HG03139 (cell line): ENCODE measurements at regions not wholly inside any gene's neighbourhood (a gene's known extent, or its start where the extent isn't known, plus 50 kb on each side); places are given as distances from the start of the nearest gene placed in this dataset.
"Not testable (repeated sequence)": the region's sequence is repeated elsewhere in the genome, so short reads cannot be mapped to it uniquely, and the experiment has no call there.

Experiments
- ATAC-seq: cut with Tn5 transposase; IDR thresholded peaks from one replicate; pipeline ENCODE4 v1.9.1; 2021; ENCODE audit not compliant: unreplicated experiment

- ATAC-seq: peak; percentile 96
These were observed 202.8 kb downstream of the KDM5D start for GRCh38 chrY:19541475-19542306.

DNA sequence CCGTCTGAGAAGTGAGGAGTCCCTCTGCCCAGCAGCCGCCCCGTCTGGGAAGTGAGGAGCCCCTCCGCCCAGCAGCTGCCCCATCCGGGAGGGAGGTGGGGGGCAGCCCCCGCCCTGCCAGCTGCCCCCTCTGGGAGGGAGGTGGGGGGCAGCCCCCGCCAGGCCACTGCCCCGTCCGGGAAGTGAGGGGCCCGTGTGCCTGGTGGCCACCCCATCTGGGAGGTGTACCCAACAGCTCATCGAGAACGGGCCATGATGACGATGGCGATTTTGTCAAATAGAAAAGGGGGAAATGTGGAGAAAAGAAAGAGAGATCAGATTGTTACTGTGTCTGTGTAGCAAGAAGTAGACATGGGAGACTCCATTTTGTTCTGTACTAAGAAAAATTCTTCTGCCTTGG, 208.8 kb downstream of the KDM5D start:
- ATAC-seq: not testable (repeated sequence)

- ATAC-seq: no peak
These were observed 222.6 kb downstream of the KDM5D start for GRCh38 chrY:19521976-19522375.

GRCh38 chrY:19503092-19503449, 241.5 kb downstream of the KDM5D start:
- ATAC-seq: no peak

GRCh38 chrY:19502169-19503091, 242.1 kb downstream of the KDM5D start:
- no peak for ATAC-seq

GRCh38 chrY:19498556-19498955, 246.0 kb downstream of the KDM5D start:
- no peak for ATAC-seq

DNA sequence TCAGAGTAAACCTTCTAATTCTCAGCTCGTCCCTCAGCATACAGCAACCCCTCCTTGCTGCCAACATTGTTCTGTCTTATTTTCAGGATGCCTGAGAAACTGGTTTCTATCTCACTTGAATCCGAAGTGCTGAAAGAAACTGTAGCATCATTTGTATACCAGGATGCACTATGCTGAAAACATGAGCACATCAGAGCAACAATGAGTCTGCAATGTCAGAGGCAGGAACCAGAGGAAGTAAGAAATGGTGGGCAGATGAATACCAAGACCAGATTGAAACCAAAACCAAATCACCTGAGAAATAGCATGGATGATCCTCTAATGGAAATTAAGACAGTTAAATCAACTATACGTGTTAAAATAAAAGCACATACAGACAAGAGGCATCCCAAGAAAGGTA, 257.0 kb downstream of the KDM5D start:
- ATAC-seq: no peak

DNA sequence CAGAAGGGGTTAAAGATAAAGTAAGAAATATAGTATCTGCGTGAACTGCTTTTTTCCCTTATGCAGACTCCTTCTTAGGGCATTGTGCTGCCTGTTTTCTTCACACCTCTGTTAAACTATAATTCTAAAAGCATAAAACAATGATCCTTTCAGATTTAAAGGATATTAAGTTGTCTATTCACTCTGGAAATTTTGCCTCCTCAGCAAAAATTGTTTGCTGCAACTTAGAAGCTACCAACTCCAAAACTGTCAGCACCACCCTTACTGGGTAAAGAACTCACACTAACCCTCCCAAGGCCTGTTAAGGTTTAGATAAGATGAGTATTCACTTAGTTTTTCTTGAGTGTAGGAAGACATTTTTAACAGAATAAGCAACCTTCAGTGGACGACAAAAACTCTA, 259.5 kb downstream of the KDM5D start:
- ATAC-seq: no peak

GRCh38 chrY:19479141-19479540, 265.4 kb downstream of the KDM5D start:
- ATAC-seq: no peak

GRCh38 chrY:19477959-19478358, 266.6 kb downstream of the KDM5D start:
- no peak for ATAC-seq

GRCh38 chrY:19465809-19466208, 278.7 kb downstream of the KDM5D start:
- no peak for ATAC-seq

DNA sequence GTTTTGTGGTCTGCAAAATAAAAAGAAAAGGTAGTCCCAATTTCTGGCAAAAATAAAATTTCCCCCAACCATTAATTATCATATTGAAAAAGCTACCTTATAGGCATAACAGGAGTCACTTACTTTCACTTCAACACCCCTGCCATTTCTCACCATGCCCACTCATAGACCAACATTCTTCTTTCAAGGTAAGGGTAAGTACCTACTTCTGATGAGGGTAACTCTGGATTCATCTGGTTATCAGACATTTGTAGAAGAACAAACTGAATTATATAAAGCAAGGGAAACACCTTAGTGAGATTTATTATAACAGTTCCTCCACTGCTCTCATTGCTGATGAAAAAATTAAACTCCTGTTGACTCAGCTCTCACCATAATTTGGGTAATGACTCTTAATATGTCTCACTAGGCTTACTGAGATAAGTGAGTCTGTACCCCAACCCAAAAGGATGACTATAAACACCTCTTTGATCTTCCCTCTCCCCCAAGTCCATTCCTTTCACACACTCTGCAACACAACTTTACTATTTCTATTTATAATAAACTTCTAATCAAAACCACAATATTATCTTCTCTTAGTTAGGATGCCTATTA, 287.6 kb downstream of the KDM5D start:
- no peak for ATAC-seq

DNA sequence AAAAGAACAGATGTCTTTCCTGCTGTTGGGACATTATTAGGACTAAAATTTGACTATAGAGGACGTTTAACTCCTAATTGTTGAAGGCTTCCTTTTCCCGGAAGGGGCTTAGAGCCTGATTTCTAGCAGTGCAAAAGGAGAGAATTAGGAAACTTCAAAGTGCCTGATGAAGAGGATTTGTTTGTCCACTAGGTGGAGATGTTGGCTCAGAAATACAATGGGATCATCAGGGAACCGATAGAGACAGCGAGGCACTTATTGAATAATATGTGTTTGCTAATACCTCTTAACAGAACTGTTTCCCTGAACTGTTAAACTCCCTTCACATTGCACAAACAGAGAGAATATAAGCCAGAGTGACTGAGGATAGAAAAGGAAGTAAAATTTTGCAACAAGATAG, 311.5 kb downstream of the KDM5D start:
- no peak for ATAC-seq

DNA sequence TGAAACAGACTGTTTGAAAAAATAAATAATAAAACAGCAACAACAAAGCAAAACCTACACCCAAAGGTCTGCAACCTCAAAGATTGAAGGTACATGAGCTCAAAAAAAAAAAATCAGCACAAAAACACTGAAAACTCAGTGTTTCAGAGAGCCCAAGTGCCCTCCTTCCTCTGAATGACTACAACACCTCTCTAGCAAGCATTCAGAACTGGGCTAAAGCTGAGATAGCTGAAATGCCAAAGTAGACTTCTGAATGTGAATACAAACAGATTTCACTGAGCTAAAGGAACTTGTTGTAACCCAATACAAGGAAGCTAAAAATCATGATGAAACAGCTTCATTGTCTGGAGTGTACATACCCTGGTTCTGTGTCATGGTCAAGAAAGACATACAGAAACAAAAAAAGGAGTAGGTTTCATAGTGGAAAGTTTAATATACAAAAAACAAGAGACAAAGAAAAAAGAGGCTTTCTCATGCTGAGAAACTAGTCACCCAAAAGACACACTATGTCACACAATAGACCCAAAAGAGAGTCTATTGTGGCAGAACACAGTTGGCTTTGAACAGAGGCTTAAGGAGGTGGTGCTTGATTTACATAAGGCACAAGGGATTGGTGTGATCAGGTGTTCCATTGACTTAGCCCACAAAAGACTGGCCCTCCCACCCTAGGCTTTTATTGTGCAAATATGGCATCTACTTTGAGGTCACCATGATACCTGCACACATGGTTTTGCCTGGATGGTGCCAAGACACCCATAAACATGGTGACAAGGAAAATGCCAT, 316.6 kb downstream of the KDM5D start:
- ATAC-seq: no peak

DNA sequence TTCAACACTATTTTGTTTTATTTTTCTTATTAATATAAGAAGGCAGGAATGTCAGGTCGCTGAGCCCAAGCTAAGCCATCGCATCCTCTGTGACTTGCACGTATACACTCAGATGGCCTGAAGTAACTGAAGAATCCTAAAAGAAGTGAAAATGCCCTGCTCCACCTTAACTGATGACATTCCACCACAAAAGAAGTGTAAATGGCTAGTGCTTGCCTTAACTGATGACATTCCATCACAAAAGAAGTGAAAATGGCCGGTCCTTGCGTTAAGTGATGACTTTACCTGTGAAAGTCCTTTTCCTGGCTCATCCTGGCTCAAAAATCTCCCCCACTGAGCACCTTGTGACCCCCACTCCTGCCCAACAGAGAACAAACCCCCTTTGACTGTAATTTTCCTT, 317.3 kb downstream of the KDM5D start:
- ATAC-seq: not testable (repeated sequence)

DNA sequence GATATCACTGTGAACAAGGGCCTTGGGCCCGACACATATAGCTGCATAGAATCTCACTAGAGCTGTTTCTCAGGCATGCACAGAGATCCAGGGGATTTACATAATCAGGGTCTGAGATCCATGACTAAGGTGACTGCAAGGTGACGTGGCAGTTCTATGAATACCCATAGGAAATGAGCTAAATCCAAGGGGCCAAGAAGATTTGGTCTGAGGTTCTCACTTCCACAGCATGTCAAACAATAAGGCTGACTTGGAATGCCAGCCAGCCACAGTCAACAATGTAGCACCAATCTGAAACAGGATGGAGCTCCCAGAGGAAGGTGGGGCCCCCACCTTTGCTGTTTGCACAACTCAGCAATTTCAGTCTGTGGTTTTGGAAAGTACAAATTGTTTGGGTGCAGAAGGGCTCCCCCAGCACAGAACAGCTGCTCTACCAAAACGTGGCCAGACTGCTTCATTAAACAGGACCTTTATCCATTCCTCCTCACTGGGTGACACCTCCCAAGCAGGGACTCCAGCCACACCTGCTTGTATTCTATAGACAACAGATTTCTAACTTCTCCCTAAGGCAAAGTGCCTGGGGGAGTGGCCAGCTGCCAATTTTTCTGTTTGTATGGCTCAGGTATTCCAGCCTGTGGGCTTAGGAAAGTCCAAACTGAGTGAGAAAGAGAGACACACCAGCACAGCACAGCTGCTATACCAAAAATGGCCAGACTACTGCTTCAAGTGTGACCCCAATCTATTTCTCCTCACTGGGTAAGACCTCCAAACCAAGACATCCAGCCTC, 333.4 kb downstream of the KDM5D start:
- ATAC-seq: no peak

GRCh38 chrY:19406246-19406645, 338.3 kb downstream of the KDM5D start:
- no peak for ATAC-seq

DNA sequence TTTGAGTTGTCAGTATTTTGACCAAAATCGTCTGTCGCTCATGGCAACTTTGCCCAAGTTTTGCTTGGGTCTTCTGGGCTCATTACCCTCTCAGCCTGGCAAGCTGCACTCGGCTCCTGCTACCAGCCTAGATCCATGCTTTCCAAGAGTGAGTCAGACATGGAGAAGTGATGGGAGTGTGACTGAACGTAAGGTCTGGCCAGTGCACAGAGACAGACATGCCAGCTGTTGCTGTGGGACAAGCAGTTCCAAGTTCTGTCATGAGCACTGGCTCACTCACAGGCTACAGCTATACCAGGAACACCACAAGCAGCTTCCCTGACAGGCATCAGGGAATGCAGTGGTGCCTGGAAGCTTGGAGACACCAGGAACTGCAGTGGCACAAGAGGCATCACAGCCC, 338.9 kb downstream of the KDM5D start:
- no peak for ATAC-seq

DNA sequence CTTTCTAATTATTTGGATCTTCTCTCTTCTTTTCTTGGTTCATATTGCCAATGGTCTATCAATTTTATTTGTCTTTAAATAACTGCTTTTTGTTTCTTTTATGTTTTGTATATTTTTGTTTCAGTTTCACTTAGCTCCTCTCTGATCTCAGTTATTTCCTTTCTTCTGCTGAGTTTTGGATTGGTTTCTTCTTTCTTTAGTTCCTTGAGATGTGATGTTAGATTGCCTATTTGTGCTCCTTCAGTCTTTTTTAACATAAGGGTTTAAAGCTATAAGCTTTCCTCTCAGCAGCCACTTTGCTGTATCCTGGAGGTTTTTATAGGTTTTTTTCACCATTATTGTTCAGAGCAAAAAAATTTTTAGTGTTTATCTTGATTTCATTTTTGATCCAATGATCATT, 351.6 kb downstream of the KDM5D start:
- no peak for ATAC-seq

GRCh38 chrY:19391922-19392321, 352.6 kb downstream of the KDM5D start:
- no peak for ATAC-seq
